Neural cell (in vitro differentiated cells): ENCODE measurements at regions not wholly inside any gene's neighbourhood (a gene's known extent, or its start where the extent isn't known, plus 50 kb on each side); places are given as distances from the start of the nearest gene placed in this dataset.
"Not testable (repeated sequence)": the region's sequence is repeated elsewhere in the genome, so short reads cannot be mapped to it uniquely, and the experiment has no call there.

Source experiments
- EP300 ChIP-seq: fragments of 450-650 bp; conservative IDR thresholded peaks from 2 replicates; pipeline ENCODE4 v1.6.1; 2014; ENCODE audit warnings: antibody characterized with exemption, mild to moderate bottlenecking, moderate library complexity; ENCODE audit not compliant: poor library complexity, severe bottlenecking
- EZH2 ChIP-seq: fragments of 200-600, 300-800 bp; shearing (Covaris generic), sonication (generic); IDR thresholded peaks from 2 replicates; pipeline ENCODE4 v1.6.1; 2014; ENCODE audit warnings: antibody characterized with exemption, low read length, borderline replicate concordance, mild to moderate bottlenecking; ENCODE audit not compliant: insufficient read depth, poor library complexity, severe bottlenecking
- MXI1 ChIP-seq: fragments of 450-650 bp; conservative IDR thresholded peaks from 2 replicates; pipeline ENCODE4 v1.6.1; 2014; ENCODE audit warnings: antibody characterized with exemption, mild to moderate bottlenecking; ENCODE audit not compliant: poor library complexity, severe bottlenecking
- POLR2AphosphoS5 ChIP-seq: IDR thresholded peaks from 2 replicates; pipeline ENCODE4 v1.6.1; 2012
- SMC3 ChIP-seq: fragments of 450-650 bp; conservative IDR thresholded peaks from 2 replicates; pipeline ENCODE4 v1.6.1; 2014; ENCODE audit warnings: antibody characterized with exemption, mild to moderate bottlenecking, moderate library complexity; ENCODE audit not compliant: poor library complexity
- TAF1 ChIP-seq: IDR thresholded peaks from 2 replicates; pipeline ENCODE4 v1.6.1; 2012; ENCODE audit warnings: low read depth
- TF ChIP-seq, protein P1 (sequence below): fragments of 450-650 bp; IDR thresholded peaks from 2 replicates; pipeline ENCODE4 v1.5.1; 2014; ENCODE audit warnings: antibody characterized with exemption, mild to moderate bottlenecking, moderate library complexity; ENCODE audit not compliant: poor library complexity, severe bottlenecking
- TF ChIP-seq, protein P2 (sequence below): IDR thresholded peaks from 2 replicates; pipeline ENCODE4 v1.6.1; 2012; ENCODE audit warnings: borderline replicate concordance

GRCh38 chr20:59488459-59488858 lies 115.9 kb upstream of the PHACTR3 start:
- not testable (repeated sequence) for TF ChIP-seq MXI1, SMC3, POLR2AphosphoS5, EZH2, TAF1, EP300
- TF ChIP-seq, protein P1, sequence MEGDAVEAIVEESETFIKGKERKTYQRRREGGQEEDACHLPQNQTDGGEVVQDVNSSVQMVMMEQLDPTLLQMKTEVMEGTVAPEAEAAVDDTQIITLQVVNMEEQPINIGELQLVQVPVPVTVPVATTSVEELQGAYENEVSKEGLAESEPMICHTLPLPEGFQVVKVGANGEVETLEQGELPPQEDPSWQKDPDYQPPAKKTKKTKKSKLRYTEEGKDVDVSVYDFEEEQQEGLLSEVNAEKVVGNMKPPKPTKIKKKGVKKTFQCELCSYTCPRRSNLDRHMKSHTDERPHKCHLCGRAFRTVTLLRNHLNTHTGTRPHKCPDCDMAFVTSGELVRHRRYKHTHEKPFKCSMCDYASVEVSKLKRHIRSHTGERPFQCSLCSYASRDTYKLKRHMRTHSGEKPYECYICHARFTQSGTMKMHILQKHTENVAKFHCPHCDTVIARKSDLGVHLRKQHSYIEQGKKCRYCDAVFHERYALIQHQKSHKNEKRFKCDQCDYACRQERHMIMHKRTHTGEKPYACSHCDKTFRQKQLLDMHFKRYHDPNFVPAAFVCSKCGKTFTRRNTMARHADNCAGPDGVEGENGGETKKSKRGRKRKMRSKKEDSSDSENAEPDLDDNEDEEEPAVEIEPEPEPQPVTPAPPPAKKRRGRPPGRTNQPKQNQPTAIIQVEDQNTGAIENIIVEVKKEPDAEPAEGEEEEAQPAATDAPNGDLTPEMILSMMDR, result not testable (repeated sequence)
- TF ChIP-seq, protein P2, sequence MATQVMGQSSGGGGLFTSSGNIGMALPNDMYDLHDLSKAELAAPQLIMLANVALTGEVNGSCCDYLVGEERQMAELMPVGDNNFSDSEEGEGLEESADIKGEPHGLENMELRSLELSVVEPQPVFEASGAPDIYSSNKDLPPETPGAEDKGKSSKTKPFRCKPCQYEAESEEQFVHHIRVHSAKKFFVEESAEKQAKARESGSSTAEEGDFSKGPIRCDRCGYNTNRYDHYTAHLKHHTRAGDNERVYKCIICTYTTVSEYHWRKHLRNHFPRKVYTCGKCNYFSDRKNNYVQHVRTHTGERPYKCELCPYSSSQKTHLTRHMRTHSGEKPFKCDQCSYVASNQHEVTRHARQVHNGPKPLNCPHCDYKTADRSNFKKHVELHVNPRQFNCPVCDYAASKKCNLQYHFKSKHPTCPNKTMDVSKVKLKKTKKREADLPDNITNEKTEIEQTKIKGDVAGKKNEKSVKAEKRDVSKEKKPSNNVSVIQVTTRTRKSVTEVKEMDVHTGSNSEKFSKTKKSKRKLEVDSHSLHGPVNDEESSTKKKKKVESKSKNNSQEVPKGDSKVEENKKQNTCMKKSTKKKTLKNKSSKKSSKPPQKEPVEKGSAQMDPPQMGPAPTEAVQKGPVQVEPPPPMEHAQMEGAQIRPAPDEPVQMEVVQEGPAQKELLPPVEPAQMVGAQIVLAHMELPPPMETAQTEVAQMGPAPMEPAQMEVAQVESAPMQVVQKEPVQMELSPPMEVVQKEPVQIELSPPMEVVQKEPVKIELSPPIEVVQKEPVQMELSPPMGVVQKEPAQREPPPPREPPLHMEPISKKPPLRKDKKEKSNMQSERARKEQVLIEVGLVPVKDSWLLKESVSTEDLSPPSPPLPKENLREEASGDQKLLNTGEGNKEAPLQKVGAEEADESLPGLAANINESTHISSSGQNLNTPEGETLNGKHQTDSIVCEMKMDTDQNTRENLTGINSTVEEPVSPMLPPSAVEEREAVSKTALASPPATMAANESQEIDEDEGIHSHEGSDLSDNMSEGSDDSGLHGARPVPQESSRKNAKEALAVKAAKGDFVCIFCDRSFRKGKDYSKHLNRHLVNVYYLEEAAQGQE, result not testable (repeated sequence)
